ENCODE measurements at regions not wholly inside any gene's neighbourhood (a gene's known extent, or its start where the extent isn't known, plus 50 kb on each side); places are given as distances from the start of the nearest gene placed in this dataset.

DNA sequence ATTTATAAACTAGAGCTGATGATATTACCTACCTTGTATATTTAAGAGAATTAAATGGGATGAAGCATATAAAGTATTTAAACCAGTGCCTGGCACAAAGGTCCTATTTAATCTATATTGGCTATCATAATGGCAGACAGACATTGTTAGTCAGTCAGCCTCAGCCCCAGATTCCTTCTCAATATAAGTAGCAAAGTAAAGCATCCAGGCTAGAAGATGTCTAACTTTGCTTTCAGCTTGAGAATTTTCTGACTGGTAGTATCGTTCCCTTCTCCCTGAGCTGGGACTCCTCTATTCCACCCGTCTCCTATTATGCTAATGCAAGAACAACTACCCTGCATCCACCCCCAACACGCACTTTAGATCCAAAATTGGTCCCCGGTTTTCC, 215.7 kb upstream of the SIX2 start:
- intact Hi-C loops (cut with micrococcal nuclease), result no loop called here
- TF ChIP-seq, protein P1, sequence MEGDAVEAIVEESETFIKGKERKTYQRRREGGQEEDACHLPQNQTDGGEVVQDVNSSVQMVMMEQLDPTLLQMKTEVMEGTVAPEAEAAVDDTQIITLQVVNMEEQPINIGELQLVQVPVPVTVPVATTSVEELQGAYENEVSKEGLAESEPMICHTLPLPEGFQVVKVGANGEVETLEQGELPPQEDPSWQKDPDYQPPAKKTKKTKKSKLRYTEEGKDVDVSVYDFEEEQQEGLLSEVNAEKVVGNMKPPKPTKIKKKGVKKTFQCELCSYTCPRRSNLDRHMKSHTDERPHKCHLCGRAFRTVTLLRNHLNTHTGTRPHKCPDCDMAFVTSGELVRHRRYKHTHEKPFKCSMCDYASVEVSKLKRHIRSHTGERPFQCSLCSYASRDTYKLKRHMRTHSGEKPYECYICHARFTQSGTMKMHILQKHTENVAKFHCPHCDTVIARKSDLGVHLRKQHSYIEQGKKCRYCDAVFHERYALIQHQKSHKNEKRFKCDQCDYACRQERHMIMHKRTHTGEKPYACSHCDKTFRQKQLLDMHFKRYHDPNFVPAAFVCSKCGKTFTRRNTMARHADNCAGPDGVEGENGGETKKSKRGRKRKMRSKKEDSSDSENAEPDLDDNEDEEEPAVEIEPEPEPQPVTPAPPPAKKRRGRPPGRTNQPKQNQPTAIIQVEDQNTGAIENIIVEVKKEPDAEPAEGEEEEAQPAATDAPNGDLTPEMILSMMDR (IDR thresholded peaks at IDR 0.05), result no peak
- H3K27ac ChIP-seq (ENCODE audit: low read depth in 1 of 2, low read length in 2 of 2), result no peak overlapping the region
- no peak overlapping the region for H3K4me2 ChIP-seq (replicated peaks; ENCODE audit: extremely low read depth, low read length, poor library complexity, severe bottlenecking)
- Mint-ChIP-seq H3K4me1 (no peaks in the 10 kb centered on the region), H3K9me3 (peaks cover 4 to 13% (median 9%) of the 10 kb centered on the region in 7 donors), H3K27ac (no peak overlapping the region), H3K36me3 (no peaks in the 10 kb centered on the region), H3K27me3 (ENCODE audit: low read depth in 3 of 3) (peaks cover 9 to 12% (median 10%) of the 10 kb centered on the region in 3 donors), H3K4me3 (no peak overlapping the region)
- peaks cover 0 to 9% of the 10 kb centered on the region in 2 donors for H3K9me3 ChIP-seq (replicated peaks in 1 of 2; ENCODE audit: control insufficient read depth in 1 of 2, insufficient read depth in 1 of 2, low read length in 2 of 2)
- no peak overlapping the region for H2AFZ ChIP-seq (ENCODE audit: insufficient read depth, low read depth, low read length, poor library complexity, severe bottlenecking)
- H3K4me1 ChIP-seq (ENCODE audit: control insufficient read depth in 1 of 2, insufficient read depth in 2 of 2, low read length in 2 of 2), result no peaks in the 10 kb centered on the region
- no peak overlapping the region for H3K9ac ChIP-seq (ENCODE audit: insufficient read depth, low read length, poor library complexity, severe bottlenecking)
- H4K20me1 ChIP-seq (ENCODE audit: insufficient read depth, low read length), result no peaks in the 10 kb centered on the region
- peaks cover 0 to 4% of the 10 kb centered on the region in 2 donors for H3K27me3 ChIP-seq (ENCODE audit: control insufficient read depth in 2 of 2, insufficient read depth in 2 of 2, low read length in 2 of 2)
- no peak overlapping the region for H3K4me3 ChIP-seq (replicated peaks in 1 of 3; ENCODE audit: low read depth in 2 of 3, low read length in 3 of 3)
- H3K36me3 ChIP-seq (replicated peaks in 1 of 2; ENCODE audit: control insufficient read depth in 1 of 2, insufficient read depth in 2 of 2, low read length in 2 of 2), result no peaks in the 10 kb centered on the region
- no peak for DNase-seq
- WGBS (ENCODE audit: insufficient coverage), result 84% methylated on average over 3 of the region's 4 CpGs
- no peaks in the 10 kb centered on the region for H3K79me2 ChIP-seq (ENCODE audit: insufficient read depth, low read length)

DNA sequence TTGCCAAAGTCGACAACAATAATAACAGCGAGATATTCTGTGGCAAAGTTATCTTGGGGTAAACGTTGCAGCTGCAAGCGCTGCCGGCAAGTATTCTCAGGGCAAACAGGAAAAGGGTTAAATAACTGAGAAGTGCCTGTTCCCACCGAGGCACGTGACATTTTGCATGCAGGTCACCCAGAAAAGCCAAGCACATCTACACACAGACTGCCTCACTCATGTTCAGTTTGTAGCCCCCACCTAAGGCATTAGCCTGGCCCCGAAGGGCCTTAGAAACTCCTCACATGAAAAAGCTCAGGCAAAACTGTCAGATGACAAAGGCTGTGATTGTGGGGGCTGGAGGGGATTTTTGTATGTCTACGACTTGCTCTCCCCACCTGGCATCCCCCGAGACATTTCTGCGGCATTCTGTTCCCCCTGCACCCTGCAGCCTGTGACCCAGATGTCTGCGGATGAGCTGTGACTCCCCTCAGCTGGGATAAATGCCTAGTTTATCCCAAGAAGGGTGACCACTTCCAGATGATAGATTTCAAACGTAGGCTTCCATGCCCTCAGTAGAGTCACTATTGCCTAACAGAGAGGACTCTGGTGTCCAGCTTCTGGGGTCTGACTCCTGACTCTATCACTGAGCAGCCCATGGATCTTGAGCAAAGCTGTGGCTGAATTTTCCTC, 215.2 kb upstream of the SIX2 start:
- Mint-ChIP-seq H3K27ac (no peak overlapping the region), H3K4me1 (no peaks in the 10 kb centered on the region), H3K27me3 (ENCODE audit: low read depth in 3 of 3) (peaks cover 9 to 12% (median 10%) of the 10 kb centered on the region in 3 donors), H3K4me3 (peak overlapping the region in 1 of 2 donors; percentile 16), H3K36me3 (no peaks in the 10 kb centered on the region), H3K9me3 (peaks cover 4 to 13% (median 9%) of the 10 kb centered on the region in 7 donors)
- H3K36me3 ChIP-seq (replicated peaks in 1 of 2; ENCODE audit: control insufficient read depth in 1 of 2, insufficient read depth in 2 of 2, low read length in 2 of 2), result no peaks in the 10 kb centered on the region
- no peaks in the 10 kb centered on the region for H3K4me1 ChIP-seq (ENCODE audit: control insufficient read depth in 1 of 2, insufficient read depth in 2 of 2, low read length in 2 of 2)
- H3K79me2 ChIP-seq (ENCODE audit: insufficient read depth, low read length), result no peaks in the 10 kb centered on the region
- H3K4me3 ChIP-seq (replicated peaks in 1 of 3; ENCODE audit: low read depth in 2 of 3, low read length in 3 of 3), result no peak overlapping the region
- peaks cover 0 to 9% of the 10 kb centered on the region in 2 donors for H3K9me3 ChIP-seq (replicated peaks in 1 of 2; ENCODE audit: control insufficient read depth in 1 of 2, insufficient read depth in 1 of 2, low read length in 2 of 2)
- H3K9ac ChIP-seq (ENCODE audit: insufficient read depth, low read length, poor library complexity, severe bottlenecking), result no peak overlapping the region
- TF ChIP-seq, protein P1 (IDR thresholded peaks at IDR 0.05), result no peak
- H3K4me2 ChIP-seq (replicated peaks; ENCODE audit: extremely low read depth, low read length, poor library complexity, severe bottlenecking), result no peak overlapping the region
- H4K20me1 ChIP-seq (ENCODE audit: insufficient read depth, low read length), result no peaks in the 10 kb centered on the region
- no peak overlapping the region for H3K27ac ChIP-seq (ENCODE audit: low read depth in 1 of 2, low read length in 2 of 2)
- WGBS (ENCODE audit: insufficient coverage), result 31% methylated on average over 11 of the region's 13 CpGs
- intact Hi-C loops (cut with micrococcal nuclease), result no loop called here
- no peak for DNase-seq
- peaks cover 0 to 4% of the 10 kb centered on the region in 2 donors for H3K27me3 ChIP-seq (ENCODE audit: control insufficient read depth in 2 of 2, insufficient read depth in 2 of 2, low read length in 2 of 2)
- no peak overlapping the region for H2AFZ ChIP-seq (ENCODE audit: insufficient read depth, low read depth, low read length, poor library complexity, severe bottlenecking)

All from CD14-positive monocyte (primary cell).